Caco-2 (cell line): ENCODE measurements at regions not wholly inside any gene's neighbourhood (a gene's known extent, or its start where the extent isn't known, plus 50 kb on each side); places are given as distances from the start of the nearest gene placed in this dataset.

Experiments used
- BruUV-seq: library from RNA; stranded (reverse); fragments of 400-500 nt; replicated peaks from 2 replicates; lab custom pipeline; 2021; lab: Mats Ljungman, UMichigan
- CTCF ChIA-PET: fragments of 300-600 bp; sonication (Branson Sonifier 250); formaldehyde crosslinking; loops from one replicate; lab custom pipeline; 2022; ENCODE audit warnings: antibody characterized with exemption; lab: Charles Lee
- POLR2A ChIA-PET: fragments of 300-600 bp; sonication (Branson Sonifier 250); formaldehyde crosslinking; loops from one replicate; lab custom pipeline; 2022; ENCODE audit warnings: antibody characterized with exemption; lab: Charles Lee
- DNase-seq, 2 experiments: peaks; one replicate each; pipeline versions ENCODE4 v3.0.0 to v3.0.0-alpha.2; 2020 to 2022
- H3K27me3 ChIP-seq: replicated peaks from 2 replicates; pipeline ENCODE4 v1.6.0; 2011; ENCODE audit warnings: low read length; ENCODE audit not compliant: control insufficient read depth, insufficient read depth
- H3K36me3 ChIP-seq: 2 replicates; pipeline ENCODE4 v1.5.1; 2011; ENCODE audit warnings: low read length; ENCODE audit not compliant: control insufficient read depth, insufficient read depth
- H3K4me1 ChIP-seq: fragments of 250-450 bp; sonication (Bioruptor Pico); 2 replicates; pipeline ENCODE4 v1.5.1; 2020; ENCODE audit warnings: mild to moderate bottlenecking
- H3K4me3 ChIP-seq: 2 replicates; pipeline ENCODE4 v1.5.1; 2011; ENCODE audit warnings: low read depth, mild to moderate bottlenecking, control low read depth, low read length
- H3K9me3 ChIP-seq: fragments of 250-450 bp; sonication (Bioruptor Pico); 2 replicates; pipeline ENCODE4 v1.5.1; 2020; ENCODE audit warnings: mild to moderate bottlenecking, moderate library complexity
- H3K27ac Mint-ChIP-seq: one replicate; pipeline ENCODE4 v1.8.0; 2022; ENCODE audit warnings: mixed read lengths; ENCODE audit not compliant: unreplicated experiment
- H3K27me3 Mint-ChIP-seq: one replicate; pipeline ENCODE4 v1.8.0; 2022; ENCODE audit warnings: mixed read lengths; ENCODE audit not compliant: insufficient read depth, unreplicated experiment
- H3K36me3 Mint-ChIP-seq: one replicate; pipeline ENCODE4 v1.8.0; 2022; ENCODE audit warnings: mild to moderate bottlenecking, mixed read lengths; ENCODE audit not compliant: insufficient read depth, unreplicated experiment
- H3K4me1 Mint-ChIP-seq: one replicate; pipeline ENCODE4 v1.8.0; 2022; ENCODE audit warnings: low read depth, mixed read lengths; ENCODE audit not compliant: unreplicated experiment
- H3K4me3 Mint-ChIP-seq: one replicate; pipeline ENCODE4 v1.8.0; 2022; ENCODE audit warnings: mild to moderate bottlenecking, moderate library complexity, mixed read lengths; ENCODE audit not compliant: unreplicated experiment
- H3K9me3 Mint-ChIP-seq: one replicate; pipeline ENCODE4 v1.8.0; 2022; ENCODE audit warnings: mixed read lengths; ENCODE audit not compliant: unreplicated experiment
- CTCF ChIP-seq, 2 experiments: fragments of 200-600 bp in 1 of 2; IDR thresholded peaks; 1 replicate in 1 of 2; 2 replicates in 1 of 2; pipeline versions ENCODE4 v1.5.1 to v1.8.0; 2011 to 2022; ENCODE audit warnings: antibody characterized with exemption in 1 of 2, control low read depth in 1 of 2, inconsistent platforms in 1 of 2, low read depth in 1 of 2, low read length in 1 of 2, mild to moderate bottlenecking in 1 of 2, moderate library complexity in 1 of 2; ENCODE audit not compliant: insufficient read depth in 1 of 2, severe bottlenecking in 1 of 2, unreplicated experiment in 1 of 2
- intact Hi-C: fragments of 100-400 bp; cut with micrococcal nuclease; formaldehyde crosslinking; loops from one replicate; pipeline ENCODE4 v1.10.0; 2022; ENCODE audit not compliant: unreplicated experiment

GRCh38 chr3:106261915-106262683 lies 393.3 kb upstream of the CBLB start:
- intact Hi-C loops = loop anchor here (5.0 kb wide), 1 partner anchor 120 kb away; no protein-coding TSS in a partner anchor
- Mint-ChIP-seq H3K4me3 (no peak overlapping the region), H3K4me1 (peaks cover 19% of the 10 kb centered on the region), H3K27me3 (no peaks in the 10 kb centered on the region), H3K36me3 (no peaks in the 10 kb centered on the region), H3K9me3 (peaks cover 10% of the 10 kb centered on the region), H3K27ac (no peak overlapping the region)
- no peak for DNase-seq
- H3K9me3 ChIP-seq = no peaks in the 10 kb centered on the region; the same call in 1 of the 2 replicates
- ChIA-PET POLR2A (no interaction called here), CTCF (no interaction called here)
- no peak for TF ChIP-seq CTCF (IDR thresholded peaks at IDR 0.05; ENCODE audit: insufficient read depth in 1 of 2, low read depth in 1 of 2, low read length in 1 of 2, severe bottlenecking in 1 of 2, unreplicated experiment in 1 of 2)
- H3K36me3 ChIP-seq = no peaks in the 10 kb centered on the region
- H3K4me3 ChIP-seq = no peak overlapping the region
- H3K27me3 ChIP-seq = no peaks in the 10 kb centered on the region
- peaks cover 31% of the 10 kb centered on the region for H3K4me1 ChIP-seq
- no TSS peak for BruUV-seq

- peaks cover 10% of the 10 kb centered on the region for H3K9me3 Mint-ChIP-seq
- H3K36me3 Mint-ChIP-seq = no peaks in the 10 kb centered on the region
- Histone ChIP-seq H3K4me1 (peaks cover 31% of the 10 kb centered on the region), H3K4me3 (no peak overlapping the region), H3K36me3 (no peaks in the 10 kb centered on the region), H3K27me3 (no peaks in the 10 kb centered on the region), H3K9me3 (no peaks in the 10 kb centered on the region; the same call in 1 of the 2 replicates)
- H3K27me3 Mint-ChIP-seq = no peaks in the 10 kb centered on the region
- CTCF ChIA-PET = no interaction called here
- peak; percentile 20 to 33 for DNase-seq
- peaks cover 19% of the 10 kb centered on the region for H3K4me1 Mint-ChIP-seq
- H3K4me3 Mint-ChIP-seq = peak overlapping the region; percentile 17
- no TSS peak for BruUV-seq
- peak overlapping the region; percentile 31 for H3K27ac Mint-ChIP-seq
- POLR2A ChIA-PET = no interaction called here
- intact Hi-C loops = loop anchor here (1.0 to 5.0 kb wide), 2 partner anchors 121 to 203 kb away; no protein-coding TSS in a partner anchor
- no peak for TF ChIP-seq CTCF (IDR thresholded peaks at IDR 0.05; ENCODE audit: insufficient read depth in 1 of 2, low read depth in 1 of 2, low read length in 1 of 2, severe bottlenecking in 1 of 2, unreplicated experiment in 1 of 2)
Measured at GRCh38 chr3:106263011-106263410, 394.2 kb upstream of the CBLB start.

GRCh38 chr3:106263546-106263945 lies 394.7 kb upstream of the CBLB start:
- Histone ChIP-seq H3K4me3 (no peak overlapping the region), H3K36me3 (no peaks in the 10 kb centered on the region), H3K27me3 (no peaks in the 10 kb centered on the region), H3K9me3 (no peaks in the 10 kb centered on the region; the same call in 1 of the 2 replicates), H3K4me1 (peaks cover 31% of the 10 kb centered on the region)
- H3K4me3 Mint-ChIP-seq = peak overlapping the region; percentile 17
- no peaks in the 10 kb centered on the region for H3K27me3 Mint-ChIP-seq
- peaks cover 19% of the 10 kb centered on the region for H3K4me1 Mint-ChIP-seq
- intact Hi-C loops = loop anchor here (1.0 to 5.0 kb wide), 2 partner anchors 121 to 203 kb away; no protein-coding TSS in a partner anchor
- POLR2A ChIA-PET = no interaction called here
- CTCF ChIA-PET = no interaction called here
- H3K27ac Mint-ChIP-seq = peak overlapping the region; percentile 31
- H3K36me3 Mint-ChIP-seq = no peaks in the 10 kb centered on the region
- no peak for TF ChIP-seq CTCF (IDR thresholded peaks at IDR 0.05; ENCODE audit: insufficient read depth in 1 of 2, low read depth in 1 of 2, low read length in 1 of 2, severe bottlenecking in 1 of 2, unreplicated experiment in 1 of 2)
- H3K9me3 Mint-ChIP-seq = peaks cover 10% of the 10 kb centered on the region
- BruUV-seq = no TSS peak
- DNase-seq = peak in 1 of 2 experiments; percentile 34
